Subcutaneous abdominal adipose tissue (tissue), 5 donors: ENCODE measurements at regions not wholly inside any gene's neighbourhood (a gene's known extent, or its start where the extent isn't known, plus 50 kb on each side); places are given as distances from the start of the nearest gene placed in this dataset.
"Not testable (repeated sequence)": the region's sequence is repeated elsewhere in the genome, so short reads cannot be mapped to it uniquely, and the experiment has no call there.

Experiments used
- H3K27ac ChIP-seq: one replicate; pipeline ENCODE4 v1.7.0; 2013; ENCODE audit warnings: low read depth, mild to moderate bottlenecking, inconsistent platforms, low read length, moderate library complexity
- H3K27me3 ChIP-seq, 5 donors: one replicate each; pipeline ENCODE4 v1.7.0; 2013; ENCODE audit warnings: low read length in 5 of 5, inconsistent platforms in 1 of 5; ENCODE audit not compliant: control insufficient read depth in 5 of 5, insufficient read depth in 4 of 5
- H3K36me3 ChIP-seq, 5 donors: one replicate each; pipeline ENCODE4 v1.7.0; 2013; ENCODE audit warnings: low read length in 5 of 5; ENCODE audit not compliant: control insufficient read depth in 5 of 5, insufficient read depth in 5 of 5
- H3K4me1 ChIP-seq, 5 donors: one replicate each; pipeline ENCODE4 v1.7.0; 2013; ENCODE audit warnings: low read length in 5 of 5, mild to moderate bottlenecking in 3 of 5, moderate library complexity in 1 of 5; ENCODE audit not compliant: control insufficient read depth in 5 of 5, insufficient read depth in 5 of 5
- H3K4me3 ChIP-seq, 5 donors: one replicate each; pipeline ENCODE4 v1.7.0; 2013; ENCODE audit warnings: low read length in 5 of 5, low read depth in 1 of 5
- H3K9ac ChIP-seq, 5 donors: one replicate each; pipeline ENCODE4 v1.7.0; 2013; ENCODE audit warnings: low read length in 5 of 5, mild to moderate bottlenecking in 4 of 5, moderate library complexity in 3 of 5
- H3K9me3 ChIP-seq, 5 donors: one replicate each; pipeline ENCODE4 v1.7.0; 2013; ENCODE audit warnings: low read length in 5 of 5; ENCODE audit not compliant: control insufficient read depth in 5 of 5
- donor health status: healthy.
- donor health status: healthy.
- donor health status: healthy.
- donor health status: healthy.
- donor health status: healthy.

DNA sequence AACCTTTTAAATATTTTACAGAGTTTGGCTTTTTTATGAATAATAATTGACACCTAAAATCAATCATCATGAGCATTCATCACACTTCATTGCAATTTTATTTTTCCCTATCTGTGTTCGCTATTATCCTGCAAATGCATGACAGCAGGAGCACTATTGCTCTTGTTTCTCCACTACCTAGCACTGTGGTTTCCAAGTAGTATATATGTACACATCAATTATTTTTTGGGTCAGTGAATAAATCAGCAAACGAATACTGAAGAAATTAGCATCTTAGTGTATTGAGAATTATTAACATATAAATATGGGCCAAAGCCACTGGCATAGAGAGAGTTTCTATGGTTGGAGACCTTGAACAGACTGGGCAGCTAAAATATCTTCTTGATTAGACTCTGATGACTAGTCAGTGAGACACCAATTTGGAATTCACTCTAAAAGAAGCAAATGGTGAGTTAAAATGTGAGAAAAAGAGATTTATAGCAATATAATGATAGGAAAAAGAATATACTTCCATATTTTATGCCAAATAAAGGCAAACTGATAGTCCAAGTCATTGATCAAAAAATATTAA lies 731.1 kb upstream of the LUZP2 start:
- H3K9ac ChIP-seq: no peak overlapping the region
- peaks cover 2 to 14% (median 4%) of the 10 kb centered on the region in 5 donors for H3K9me3 ChIP-seq
- no peaks in the 10 kb centered on the region for H3K36me3 ChIP-seq
- H3K27me3 ChIP-seq: no peaks in the 10 kb centered on the region
- H3K27ac ChIP-seq: no peak overlapping the region
- H3K4me3 ChIP-seq: no peak overlapping the region
- no peaks in the 10 kb centered on the region for H3K4me1 ChIP-seq

DNA sequence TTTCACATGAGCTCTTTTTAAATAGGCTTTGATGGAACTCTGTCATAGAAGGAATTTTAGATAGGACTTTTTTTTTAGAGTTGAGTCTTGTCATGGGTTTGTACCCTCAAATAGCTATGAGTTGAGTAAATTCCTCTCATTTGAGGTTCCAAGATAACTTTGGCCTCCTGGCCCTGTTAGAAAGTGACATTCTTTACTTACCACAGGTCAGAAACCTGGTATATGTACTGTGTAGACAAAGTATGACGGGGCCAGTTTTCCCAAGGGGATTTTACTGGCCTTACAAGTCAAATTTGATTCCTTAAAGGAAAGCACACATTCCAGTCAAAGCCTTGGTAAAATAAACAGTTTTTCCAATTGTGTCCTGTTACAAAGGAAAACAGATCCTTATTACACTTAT lies 729.3 kb upstream of the LUZP2 start:
- no peaks in the 10 kb centered on the region for H3K36me3 ChIP-seq
- H3K4me3 ChIP-seq: no peak overlapping the region
- H3K9me3 ChIP-seq: peaks cover 2 to 14% (median 4%) of the 10 kb centered on the region in 5 donors
- no peaks in the 10 kb centered on the region for H3K27me3 ChIP-seq
- no peak overlapping the region for H3K27ac ChIP-seq
- H3K9ac ChIP-seq: no peak overlapping the region
- no peaks in the 10 kb centered on the region for H3K4me1 ChIP-seq

DNA sequence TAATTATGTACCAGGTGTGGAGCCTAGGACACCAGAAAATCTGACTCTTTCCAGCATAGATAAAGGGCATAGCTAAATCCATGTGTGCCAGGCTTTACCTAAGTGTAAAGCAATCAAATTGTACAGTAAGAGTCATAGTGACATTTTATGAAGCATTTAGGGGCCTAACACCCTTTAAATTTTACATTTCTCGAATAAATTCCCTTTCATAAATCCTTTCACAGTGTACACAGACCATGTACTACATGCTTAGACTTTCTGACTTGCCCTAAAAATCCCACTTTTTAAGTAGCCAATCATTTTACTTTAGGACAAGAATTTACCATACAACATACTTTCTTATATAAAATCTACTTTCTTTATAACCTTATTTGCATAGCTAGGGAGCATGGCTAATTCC lies 727.6 kb upstream of the LUZP2 start:
- H3K36me3 ChIP-seq: no peaks in the 10 kb centered on the region
- no peak overlapping the region for H3K9ac ChIP-seq
- H3K4me3 ChIP-seq: no peak overlapping the region
- no peak overlapping the region for H3K27ac ChIP-seq
- no peaks in the 10 kb centered on the region for H3K27me3 ChIP-seq
- H3K9me3 ChIP-seq: peaks cover 2 to 14% (median 4%) of the 10 kb centered on the region in 5 donors
- H3K4me1 ChIP-seq: no peaks in the 10 kb centered on the region

DNA sequence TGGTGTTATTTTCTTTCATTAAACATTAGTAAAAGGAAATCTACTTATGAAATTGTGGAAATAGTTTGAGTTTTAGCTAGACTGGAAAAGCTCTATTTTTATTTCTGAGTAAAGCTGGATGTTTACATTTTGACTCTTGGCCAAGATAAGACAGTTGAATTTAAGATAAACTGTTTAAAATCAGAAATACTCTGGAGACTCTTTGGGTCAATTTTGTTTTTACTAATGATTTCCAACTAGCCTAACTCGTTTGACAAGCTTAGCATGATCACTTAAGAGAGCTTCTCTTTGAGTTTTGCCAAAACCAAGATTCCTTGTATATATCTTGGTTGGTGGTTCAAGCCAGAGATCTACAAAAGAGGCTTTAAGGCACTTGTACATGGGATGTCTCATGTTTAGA lies 724.8 kb upstream of the LUZP2 start:
- Histone ChIP-seq H3K4me3 (no peak overlapping the region), H3K9ac (no peak overlapping the region), H3K27me3 (no peaks in the 10 kb centered on the region), H3K9me3 (peaks cover 2 to 13% (median 4%) of the 10 kb centered on the region in 5 donors), H3K4me1 (no peaks in the 10 kb centered on the region), H3K27ac (no peak overlapping the region), H3K36me3 (no peaks in the 10 kb centered on the region)

DNA sequence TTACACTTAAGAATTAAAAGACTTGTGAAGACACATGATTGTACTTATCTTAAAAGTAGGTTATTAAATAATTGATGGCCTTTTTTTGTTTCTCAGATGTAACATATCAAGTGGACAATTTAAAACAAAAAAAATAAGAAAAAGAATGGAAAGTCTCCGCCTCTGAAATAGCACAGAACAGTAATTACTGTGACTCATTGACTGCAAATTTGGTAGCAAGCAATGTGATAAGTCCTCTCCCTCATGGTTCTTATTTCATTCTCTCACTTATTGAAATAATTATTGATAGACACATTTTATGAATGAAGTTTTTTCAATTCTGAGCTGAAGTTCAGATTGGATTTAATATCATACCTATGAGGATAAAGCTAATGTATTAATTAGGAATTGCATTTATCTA lies 717.9 kb upstream of the LUZP2 start:
- Histone ChIP-seq H3K27ac (no peak overlapping the region), H3K9me3 (no peaks in the 10 kb centered on the region), H3K9ac (no peak overlapping the region), H3K4me3 (no peak overlapping the region), H3K36me3 (no peaks in the 10 kb centered on the region), H3K27me3 (no peaks in the 10 kb centered on the region), H3K4me1 (no peaks in the 10 kb centered on the region)

DNA sequence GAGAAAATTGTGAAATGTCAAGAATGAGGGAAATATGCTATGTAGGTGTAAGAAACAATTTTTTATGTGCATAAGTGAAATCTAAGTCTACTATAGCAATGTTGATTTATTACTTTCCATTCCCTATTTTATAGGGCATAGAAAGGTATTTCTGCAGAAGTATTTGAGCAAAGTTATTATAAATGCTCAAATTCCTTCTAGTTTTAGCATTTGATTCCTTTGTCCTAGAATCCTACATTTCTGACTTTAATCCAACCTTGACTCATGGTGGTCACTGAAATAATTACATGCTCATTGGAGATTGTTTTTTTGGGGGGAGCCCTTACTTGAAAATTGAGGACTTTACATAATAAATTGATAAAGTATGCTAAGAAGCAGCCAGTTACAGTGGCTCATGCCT lies 716.6 kb upstream of the LUZP2 start:
- no peaks in the 10 kb centered on the region for H3K9me3 ChIP-seq
- no peaks in the 10 kb centered on the region for H3K36me3 ChIP-seq
- H3K27ac ChIP-seq: no peak overlapping the region
- no peak overlapping the region for H3K9ac ChIP-seq
- H3K4me3 ChIP-seq: no peak overlapping the region
- no peaks in the 10 kb centered on the region for H3K4me1 ChIP-seq
- H3K27me3 ChIP-seq: no peaks in the 10 kb centered on the region

DNA sequence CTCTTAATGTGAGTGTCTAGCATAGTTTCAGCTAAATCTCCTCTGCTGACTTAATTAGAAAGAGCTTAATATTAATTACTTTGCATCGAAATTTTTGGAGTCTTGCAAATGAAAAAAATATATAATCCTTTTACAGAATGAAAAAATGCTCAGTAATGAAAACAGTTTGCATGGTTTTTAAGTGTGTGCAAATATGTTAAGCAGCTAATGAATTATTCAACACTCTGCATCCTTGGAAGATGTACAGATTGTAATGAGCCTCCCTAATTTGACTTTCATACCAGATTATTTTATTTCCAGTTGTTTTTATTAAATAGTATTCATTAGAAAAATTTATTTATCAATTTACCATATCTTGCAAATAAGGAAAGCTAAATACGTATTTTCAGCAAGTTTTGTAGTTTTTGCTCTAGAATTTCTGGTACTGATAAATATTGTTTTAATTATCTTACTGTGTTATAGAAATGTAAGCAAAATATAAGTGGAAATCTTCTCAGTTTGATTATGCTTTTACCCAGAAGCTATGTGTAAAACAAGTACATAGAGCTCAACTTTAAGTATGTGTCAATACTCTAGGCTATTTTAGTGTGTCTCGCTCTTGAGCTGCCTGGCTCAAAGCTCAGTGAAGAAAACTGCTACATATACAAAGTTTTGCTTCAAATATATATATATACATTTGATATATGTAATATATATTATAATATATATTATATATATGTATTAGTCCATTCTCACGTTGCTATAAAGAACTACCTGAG lies 714.9 kb upstream of the LUZP2 start:
- Histone ChIP-seq H3K4me1 (no peaks in the 10 kb centered on the region), H3K9ac (no peak overlapping the region), H3K4me3 (no peak overlapping the region), H3K36me3 (no peaks in the 10 kb centered on the region), H3K27ac (no peak overlapping the region), H3K27me3 (no peaks in the 10 kb centered on the region), H3K9me3 (no peaks in the 10 kb centered on the region)

DNA sequence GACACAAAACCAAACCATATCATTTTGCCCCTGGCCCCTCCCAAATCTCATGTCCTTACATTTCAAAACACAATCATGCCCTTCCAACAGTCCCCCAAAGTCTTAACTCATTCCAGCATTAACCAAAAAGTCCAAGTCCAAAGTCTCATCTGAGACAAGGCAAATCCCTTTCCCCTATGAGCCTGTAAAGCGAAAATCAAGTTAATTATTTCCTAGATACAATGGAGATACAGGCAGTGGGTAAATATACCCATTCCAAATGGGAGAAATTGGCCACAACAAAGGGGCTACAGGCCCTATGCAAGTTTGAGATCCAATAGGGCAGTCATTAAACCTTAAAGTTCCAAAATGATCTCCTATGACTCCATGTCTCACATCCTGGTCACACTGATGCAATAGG lies 709.9 kb upstream of the LUZP2 start:
- H3K27me3 ChIP-seq, H3K36me3 ChIP-seq, H3K9ac ChIP-seq, H3K4me3 ChIP-seq, H3K9me3 ChIP-seq, H3K27ac ChIP-seq: not testable (repeated sequence)
- peaks cover 0 to 12% (median 4%) of the 10 kb centered on the region in 5 donors for H3K4me1 ChIP-seq

DNA sequence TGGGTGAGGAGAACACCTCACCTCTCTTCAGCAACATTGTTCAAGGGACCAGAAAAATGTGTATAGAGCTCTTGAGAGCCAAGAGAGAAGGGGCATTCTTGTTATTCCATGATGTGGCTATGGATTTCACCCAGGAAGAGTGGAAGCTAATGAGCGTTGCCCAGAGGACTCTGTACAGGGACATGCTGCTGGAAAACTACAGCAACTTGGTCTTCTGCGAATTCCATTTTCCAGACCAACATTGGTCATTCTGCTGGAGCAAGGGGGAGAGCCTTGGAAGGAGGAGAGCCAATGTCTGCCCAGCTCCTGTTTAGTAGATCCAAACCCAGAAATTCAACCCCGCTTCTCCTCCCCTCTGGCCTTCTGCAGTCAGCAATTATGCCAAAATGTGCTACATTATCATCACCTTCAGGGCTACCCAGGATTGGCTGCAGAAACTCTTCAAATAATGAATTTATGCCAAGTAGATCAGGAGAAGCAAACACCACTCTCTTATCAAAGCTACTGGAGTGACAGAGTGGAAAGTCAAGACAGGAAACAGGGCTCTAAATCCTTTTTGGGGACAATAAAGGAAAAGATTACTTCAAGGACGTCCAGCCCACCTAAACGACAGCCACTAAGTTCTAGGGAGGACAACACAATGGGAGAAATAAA lies 707.5 kb upstream of the LUZP2 start:
- H3K9ac ChIP-seq: no peak overlapping the region

DNA sequence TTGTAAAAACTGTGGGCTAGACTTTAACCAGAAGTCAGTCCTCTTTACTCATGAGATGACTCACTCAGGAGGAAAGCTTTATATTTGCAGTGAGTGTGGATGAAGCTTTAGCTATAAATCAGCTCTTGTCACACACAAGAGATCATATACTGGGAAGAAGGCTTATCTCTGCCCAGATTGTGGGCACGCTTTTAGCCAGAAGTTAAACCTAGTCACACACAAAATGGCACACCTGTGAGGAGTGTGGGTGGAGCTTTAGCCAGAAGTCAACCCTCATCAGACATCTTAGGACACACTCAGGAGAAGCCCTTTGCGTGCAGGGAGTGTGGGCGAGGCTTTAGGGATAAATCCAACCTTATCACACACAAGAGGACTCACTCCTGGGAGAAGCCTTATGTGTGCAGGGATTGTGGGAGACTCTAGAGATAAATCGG lies 706.9 kb upstream of the LUZP2 start:
- no peak overlapping the region for H3K9ac ChIP-seq
- no peaks in the 10 kb centered on the region for H3K27me3 ChIP-seq
- H3K27ac ChIP-seq: no peak overlapping the region
- no peaks in the 10 kb centered on the region for H3K36me3 ChIP-seq
- H3K4me3 ChIP-seq: no peak overlapping the region
- peaks cover 0 to 12% (median 4%) of the 10 kb centered on the region in 5 donors for H3K4me1 ChIP-seq
- H3K9me3 ChIP-seq: no peaks in the 10 kb centered on the region

More for the DNA sequence above, 707.5 kb upstream of the LUZP2 start:
- Histone ChIP-seq H3K36me3 (no peaks in the 10 kb centered on the region), H3K4me1 (peaks cover 0 to 12% (median 4%) of the 10 kb centered on the region in 5 donors), H3K27me3 (no peaks in the 10 kb centered on the region), H3K9me3 (no peaks in the 10 kb centered on the region), H3K4me3 (no peak overlapping the region), H3K27ac (no peak overlapping the region)
